Adrenal gland (tissue), 9 donors: ENCODE measurements at regions not wholly inside any gene's neighbourhood (a gene's known extent, or its start where the extent isn't known, plus 50 kb on each side); places are given as distances from the start of the nearest gene placed in this dataset.

ENCODE experiments used
- DNase-seq, 7 donors: peaks; one replicate each; pipeline ENCODE4 v3.0.0-alpha.2; 2019 to 2020
- H3K27ac ChIP-seq, 5 donors: fragments of 200-600 bp; sonication (generic) in 4 of 5; 1 replicate in 3 of 5; 2 replicates in 2 of 5; pipeline versions ENCODE4 v1.5.1 to v1.8.0; 2016 to 2020; ENCODE audit warnings: mild to moderate bottlenecking in 1 of 5
- H3K27me3 ChIP-seq: fragments of 200-600 bp; 2 replicates; pipeline ENCODE4 v1.8.0; 2021
- H3K36me3 ChIP-seq, 2 donors: fragments of 200-600 bp; replicated peaks in 1 of 2; 1 replicate in 1 of 2; 2 replicates in 1 of 2; pipeline versions ENCODE4 v1.5.1 to v1.8.0; 2018 to 2022
- H3K4me1 ChIP-seq, 2 donors: fragments of 200-600 bp; replicated peaks in 1 of 2; 1 replicate in 1 of 2; 2 replicates in 1 of 2; pipeline versions ENCODE4 v1.5.1 to v1.8.0; 2018 to 2021
- H3K4me3 ChIP-seq, 4 donors: fragments of 200-600 bp; sonication (generic) in 3 of 4; one replicate each; pipeline ENCODE4 v1.5.1; 2016 to 2018
- H3K9me3 ChIP-seq, 3 donors: fragments of 200-600 bp; sonication (generic) in 1 of 3; replicated peaks in 1 of 3; 1 replicate in 2 of 3; 2 replicates in 1 of 3; pipeline versions ENCODE4 v1.5.1 to v1.8.0; 2016 to 2021
- CTCF ChIP-seq, 6 experiments: fragments of 450-650 bp in 4 of 6; fragments of 200-600 bp in 2 of 6; sonication (generic) in 1 of 6; IDR thresholded peaks; 1 replicate in 5 of 6; 2 replicates in 1 of 6; pipeline versions ENCODE4 v1.5.1 to v1.8.0; 2016 to 2021; ENCODE audit warnings: antibody characterized with exemption in 6 of 6, mild to moderate bottlenecking in 2 of 6, moderate library complexity in 1 of 6
- POLR2A ChIP-seq, 2 donors: fragments of 450-650 bp; IDR thresholded peaks; one replicate each; pipeline ENCODE4 v1.6.1; 2017; ENCODE audit warnings: antibody characterized with exemption in 2 of 2, mild to moderate bottlenecking in 2 of 2, moderate library complexity in 1 of 2
- WGBS, 4 donors: extraction: QIAGEN DNeasy Blood & Tissue Kit in 2 of 4; methylation state at CpG; one replicate each; pipeline versions ENCODE4 v1.1.5 to v1.1.7; 2013 to 2017; 5-methylcytosine and 5-hydroxymethylcytosine counted together
- intact Hi-C, 2 donors: fragments of 100-400 bp; cut with DNase I; formaldehyde crosslinking; loops; one replicate each; pipeline versions ENCODE4 v1.14.1 to v1.15.0; 2022 to 2023
- donor health status: healthy with polysubstance abuse.
- donor health status: Bipolar disorder and iron deficiency.
- donor health status: DM: yes; HTN: yes; CAD: no.
- donor health status: DM: no; HTN: no; CAD: no.
- donor health status: DM: no; HTN: no; CAD: no.

- intact Hi-C loops, result no loop called here
Measured at GRCh38 chr15:92565351-92566125, 90.0 kb downstream of the FAM174B start.

GRCh38 chr15:92561754-92562153, 93.8 kb downstream of the FAM174B start:
- WGBS, 4 donors, result 76 to 90% (median 81%) methylated on average over 5 of the region's 5 CpGs
- no peaks in the 10 kb centered on the region for H3K36me3 ChIP-seq
- no peaks in the 10 kb centered on the region for H3K4me1 ChIP-seq
- no peak overlapping the region for H3K27ac ChIP-seq
- no peak for DNase-seq
- no peak for TF ChIP-seq POLR2A (IDR thresholded peaks at IDR 0.05)
- TF ChIP-seq CTCF (IDR thresholded peaks at IDR 0.05), result no peak
- H3K4me3 ChIP-seq, result no peak overlapping the region
- H3K27me3 ChIP-seq, result no peaks in the 10 kb centered on the region
- no peaks in the 10 kb centered on the region for H3K9me3 ChIP-seq
- intact Hi-C loops, result no loop called here

More at GRCh38 chr15:92565351-92566125, 90.0 kb downstream of the FAM174B start:
- H3K4me1 ChIP-seq, result no peaks in the 10 kb centered on the region
- TF ChIP-seq POLR2A (IDR thresholded peaks at IDR 0.05), result no peak
- no peak for TF ChIP-seq CTCF (IDR thresholded peaks at IDR 0.05)
- no peak for DNase-seq
- H3K4me3 ChIP-seq, result no peak overlapping the region
- no peak overlapping the region for H3K27ac ChIP-seq
- H3K36me3 ChIP-seq, result no peaks in the 10 kb centered on the region
- H3K9me3 ChIP-seq, result no peaks in the 10 kb centered on the region
- WGBS, 4 donors, result 56 to 79% (median 74%) methylated on average over 4 to 5 of the region's 5 CpGs
- no peaks in the 10 kb centered on the region for H3K27me3 ChIP-seq

- H3K4me3 ChIP-seq, result no peak overlapping the region
- H3K27me3 ChIP-seq, result no peaks in the 10 kb centered on the region
- no peaks in the 10 kb centered on the region for H3K4me1 ChIP-seq
- DNase-seq, result no peak
- H3K9me3 ChIP-seq, result no peaks in the 10 kb centered on the region
- H3K27ac ChIP-seq, result no peak overlapping the region
- intact Hi-C loops, result no loop called here
- no peak for TF ChIP-seq CTCF (IDR thresholded peaks at IDR 0.05)
- no peak for TF ChIP-seq POLR2A (IDR thresholded peaks at IDR 0.05)
- 74 to 100% (median 85%) methylated on average over 1 of the region's 1 CpG for WGBS, 4 donors
- no peaks in the 10 kb centered on the region for H3K36me3 ChIP-seq
Measured at GRCh38 chr15:92553317-92553716, 102.3 kb downstream of the FAM174B start.

GRCh38 chr15:92545996-92546395, 109.6 kb downstream of the FAM174B start:
- TF ChIP-seq POLR2A (IDR thresholded peaks at IDR 0.05), result no peak
- no peak for TF ChIP-seq CTCF (IDR thresholded peaks at IDR 0.05)
- Histone ChIP-seq H3K27me3 (peaks cover 4% of the 10 kb centered on the region), H3K36me3 (no peaks in the 10 kb centered on the region), H3K9me3 (no peaks in the 10 kb centered on the region), H3K4me3 (no peak overlapping the region), H3K4me1 (no peaks in the 10 kb centered on the region), H3K27ac (no peak overlapping the region)
- intact Hi-C loops, result no loop called here
- no peak for DNase-seq
